ENCODE measurements at regions not wholly inside any gene's neighbourhood (a gene's known extent, or its start where the extent isn't known, plus 50 kb on each side); places are given as distances from the start of the nearest gene placed in this dataset.

DNA sequence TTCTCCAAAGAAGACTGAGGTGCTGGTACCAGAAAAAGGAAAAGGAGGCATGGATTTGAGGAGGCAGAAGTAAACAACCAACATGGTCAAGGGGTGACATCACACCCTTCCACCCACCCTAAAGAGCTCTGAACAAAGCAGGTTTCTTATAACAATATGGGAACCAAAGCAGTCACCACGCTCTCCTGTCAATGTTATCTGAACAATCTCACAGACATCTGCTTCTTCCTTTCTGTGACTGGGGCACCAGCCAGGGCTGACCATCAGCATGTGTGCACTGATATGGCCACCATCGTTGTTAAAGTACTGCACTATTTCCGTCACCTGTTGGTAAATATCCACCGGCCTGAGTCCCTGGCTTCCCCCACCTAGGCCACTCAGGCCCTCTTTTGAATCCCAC is 252.9 kb downstream of the SHQ1 start:
- WGBS, 2 donors = 68 to 78% methylated on average over 4 of the region's 4 CpGs
- H3K36me3 ChIP-seq = no peaks in the 10 kb centered on the region
- DNase-seq (ENCODE audit: low spot score in 2 of 2) = no peak

DNA sequence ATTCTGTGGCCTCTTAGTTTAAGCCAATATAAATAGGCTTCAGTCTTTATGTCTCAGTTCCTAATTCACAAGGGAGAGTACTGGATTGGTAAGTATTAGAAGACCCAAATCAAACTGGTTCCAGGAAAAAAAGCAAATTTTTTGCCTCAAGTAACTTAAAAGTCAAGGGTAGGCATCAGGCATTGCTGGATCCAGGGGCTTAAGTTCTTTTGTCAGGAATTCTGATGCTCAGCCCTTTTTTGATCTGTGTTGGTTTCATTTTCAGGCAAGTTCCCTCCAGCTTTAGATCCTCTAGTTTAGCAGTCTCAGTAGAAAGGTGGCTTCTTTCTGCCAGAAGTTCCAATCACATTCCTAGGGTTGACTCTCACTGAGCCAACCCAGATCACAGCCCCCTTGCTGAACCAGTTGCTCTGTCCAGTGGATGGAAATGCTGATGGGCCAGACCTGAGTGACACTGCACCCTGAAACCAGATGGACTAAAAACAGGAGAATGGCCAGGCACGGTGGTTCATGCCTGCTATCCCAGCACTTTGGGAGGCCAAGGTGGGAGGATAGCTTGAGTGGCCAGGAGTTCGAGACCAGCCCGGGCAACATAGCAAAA is 253.5 kb downstream of the SHQ1 start:
- DNase-seq (ENCODE audit: low spot score in 2 of 2) = no peak
- Histone ChIP-seq H3K27ac (peak overlapping the region in 3 of 4 donors; percentile 9 to 67 (median 65)), H3K4me3 (no peak overlapping the region), H3K9me3 (no peaks in the 10 kb centered on the region), H3K4me1 (peaks cover 0 to 60% (median 25%) of the 10 kb centered on the region in 4 donors), H3K27me3 (no peaks in the 10 kb centered on the region), H3K36me3 (no peaks in the 10 kb centered on the region)
- no peak for TF ChIP-seq POLR2A (IDR thresholded peaks at IDR 0.05)
- TF ChIP-seq EP300 (IDR thresholded peaks at IDR 0.05) = no peak
- TF ChIP-seq, protein P1, sequence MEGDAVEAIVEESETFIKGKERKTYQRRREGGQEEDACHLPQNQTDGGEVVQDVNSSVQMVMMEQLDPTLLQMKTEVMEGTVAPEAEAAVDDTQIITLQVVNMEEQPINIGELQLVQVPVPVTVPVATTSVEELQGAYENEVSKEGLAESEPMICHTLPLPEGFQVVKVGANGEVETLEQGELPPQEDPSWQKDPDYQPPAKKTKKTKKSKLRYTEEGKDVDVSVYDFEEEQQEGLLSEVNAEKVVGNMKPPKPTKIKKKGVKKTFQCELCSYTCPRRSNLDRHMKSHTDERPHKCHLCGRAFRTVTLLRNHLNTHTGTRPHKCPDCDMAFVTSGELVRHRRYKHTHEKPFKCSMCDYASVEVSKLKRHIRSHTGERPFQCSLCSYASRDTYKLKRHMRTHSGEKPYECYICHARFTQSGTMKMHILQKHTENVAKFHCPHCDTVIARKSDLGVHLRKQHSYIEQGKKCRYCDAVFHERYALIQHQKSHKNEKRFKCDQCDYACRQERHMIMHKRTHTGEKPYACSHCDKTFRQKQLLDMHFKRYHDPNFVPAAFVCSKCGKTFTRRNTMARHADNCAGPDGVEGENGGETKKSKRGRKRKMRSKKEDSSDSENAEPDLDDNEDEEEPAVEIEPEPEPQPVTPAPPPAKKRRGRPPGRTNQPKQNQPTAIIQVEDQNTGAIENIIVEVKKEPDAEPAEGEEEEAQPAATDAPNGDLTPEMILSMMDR (IDR thresholded peaks at IDR 0.05) = no peak
- 99 to 100% methylated on average over 3 of the region's 3 CpGs for WGBS, 2 donors

More for the DNA sequence above, 252.9 kb downstream of the SHQ1 start:
- TF ChIP-seq POLR2A (IDR thresholded peaks at IDR 0.05) = no peak
- no peak for TF ChIP-seq EP300 (IDR thresholded peaks at IDR 0.05)
- TF ChIP-seq, protein P1 (IDR thresholded peaks at IDR 0.05) = no peak
- no peak overlapping the region for H3K27ac ChIP-seq
- no peak overlapping the region for H3K4me3 ChIP-seq
- H3K27me3 ChIP-seq = no peaks in the 10 kb centered on the region
- H3K9me3 ChIP-seq = no peaks in the 10 kb centered on the region
- H3K4me1 ChIP-seq = peaks cover 0 to 53% (median 25%) of the 10 kb centered on the region in 4 donors

DNA sequence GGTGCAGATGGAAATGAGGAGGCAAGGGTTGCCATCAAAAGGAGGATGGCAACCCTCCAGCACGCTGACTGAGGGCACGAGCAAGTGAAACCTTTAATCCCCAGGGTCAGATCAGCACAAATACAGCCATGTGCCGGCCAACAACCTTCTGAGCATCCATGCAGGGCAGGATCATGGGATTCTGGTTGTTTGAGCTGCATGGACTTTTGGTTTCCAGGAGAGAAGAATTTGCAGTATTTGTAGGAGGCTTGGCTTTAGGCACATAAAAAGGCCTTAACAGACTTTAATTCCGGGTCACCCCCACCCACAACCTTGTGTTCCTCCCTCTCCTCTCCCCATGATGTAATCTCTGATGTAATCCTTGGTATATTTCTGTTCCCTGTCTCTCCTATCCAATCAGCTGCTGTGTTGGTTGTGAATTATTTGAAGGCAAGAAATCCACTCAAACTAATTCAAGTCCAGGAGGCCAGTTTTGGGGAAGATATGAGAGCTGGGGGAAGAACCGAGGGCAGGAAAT is 254.3 kb downstream of the SHQ1 start:
- H3K27ac ChIP-seq = peak overlapping the region in 3 of 4 donors; percentile 9 to 68 (median 67)
- peaks cover 0 to 65% (median 25%) of the 10 kb centered on the region in 4 donors for H3K4me1 ChIP-seq
- no peak for DNase-seq (ENCODE audit: low spot score in 2 of 2)
- TF ChIP-seq EP300 (IDR thresholded peaks at IDR 0.05) (peak in 1 of 2 donors; percentile 56), POLR2A (IDR thresholded peaks at IDR 0.05) (no peak)
- H3K27me3 ChIP-seq = no peaks in the 10 kb centered on the region
- no peak overlapping the region for H3K4me3 ChIP-seq
- no peaks in the 10 kb centered on the region for H3K9me3 ChIP-seq
- 40 to 48% methylated on average over 5 of the region's 5 CpGs for WGBS, 2 donors
- no peaks in the 10 kb centered on the region for H3K36me3 ChIP-seq

DNA sequence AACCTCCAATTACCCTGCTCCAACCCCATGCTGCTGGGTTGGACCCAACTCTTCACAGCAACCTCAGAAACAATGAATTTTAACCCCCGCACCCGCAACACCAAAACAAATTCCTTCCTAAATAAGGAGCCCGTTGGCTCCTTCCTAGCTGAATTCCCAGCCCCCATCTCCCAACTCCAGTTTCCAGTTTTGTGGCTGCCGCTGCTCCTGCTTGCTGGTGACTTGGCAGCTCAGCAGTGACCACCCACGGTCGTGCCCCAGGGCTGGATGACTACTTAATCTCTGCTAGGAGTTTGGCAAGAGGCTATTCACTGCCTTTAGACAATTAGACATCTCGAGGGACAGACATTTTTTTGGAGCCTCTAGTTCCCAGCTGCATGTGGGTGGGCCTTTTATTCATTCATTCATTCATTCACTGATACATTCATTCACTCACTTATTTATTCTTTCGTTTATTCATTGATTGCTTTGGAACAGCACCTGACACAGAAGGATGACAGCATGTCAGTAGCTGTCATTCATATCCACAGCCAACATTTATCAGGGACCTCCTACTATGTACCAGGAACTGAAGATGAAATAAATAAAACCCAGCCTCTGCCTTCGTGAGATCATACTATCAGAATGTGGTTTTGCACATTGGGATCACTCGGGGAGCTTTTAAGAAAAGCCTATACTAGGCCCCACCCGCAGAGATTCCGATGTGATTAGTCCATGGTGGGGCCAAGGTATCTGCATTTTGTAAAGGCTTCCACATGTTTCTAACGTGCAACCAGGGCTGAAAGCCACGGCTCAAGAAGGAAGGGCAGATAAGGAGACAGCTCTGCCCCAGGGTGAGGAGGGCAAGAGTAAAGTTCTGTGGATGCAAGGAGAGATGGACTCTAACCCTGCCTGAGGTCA is 256.5 kb downstream of the SHQ1 start:
- TF ChIP-seq EP300 (IDR thresholded peaks at IDR 0.05) (peak in 1 of 2 donors; percentile 87), POLR2A (IDR thresholded peaks at IDR 0.05) (no peak)
- TF ChIP-seq, protein P1 (IDR thresholded peaks at IDR 0.05) = no peak
- Histone ChIP-seq H3K36me3 (no peaks in the 10 kb centered on the region), H3K4me1 (peaks cover 0 to 59% (median 22%) of the 10 kb centered on the region in 4 donors), H3K4me3 (no peak overlapping the region), H3K27ac (peak overlapping the region in 3 of 4 donors; percentile 42 to 84 (median 77)), H3K27me3 (no peaks in the 10 kb centered on the region), H3K9me3 (no peaks in the 10 kb centered on the region)
- peak; percentile 40 to 54 for DNase-seq (ENCODE audit: low spot score in 2 of 2)
- 25 to 28% methylated on average over 14 of the region's 14 CpGs for WGBS, 2 donors

DNA sequence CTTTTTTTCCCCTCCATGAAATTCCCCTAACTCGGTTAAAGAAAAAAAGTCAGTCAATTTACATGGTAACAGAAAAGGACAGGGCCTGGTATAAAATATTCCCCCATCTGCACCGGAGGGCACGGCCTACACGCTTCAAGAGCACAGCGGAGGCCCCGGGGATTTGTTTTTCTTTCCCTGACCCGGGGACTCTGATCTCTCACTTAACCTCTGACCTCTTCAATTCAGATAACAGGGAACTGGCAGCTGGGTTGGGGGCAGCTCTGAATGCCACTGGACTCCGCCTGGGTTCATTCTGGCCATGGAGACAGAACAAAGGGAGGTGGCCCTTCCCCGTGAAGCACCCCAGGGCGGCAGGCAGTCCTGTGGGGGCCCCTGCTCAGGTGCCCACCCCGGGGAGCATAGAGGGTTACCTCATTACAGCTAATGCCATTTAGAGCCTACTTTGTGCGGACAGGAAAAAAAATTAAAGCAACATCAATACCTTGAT is 257.5 kb downstream of the SHQ1 start:
- 44 to 45% methylated on average over 12 of the region's 12 CpGs for WGBS, 2 donors

More for the DNA sequence above, 257.5 kb downstream of the SHQ1 start:
- TF ChIP-seq, protein P1 (IDR thresholded peaks at IDR 0.05) = no peak
- TF ChIP-seq EP300 (IDR thresholded peaks at IDR 0.05) (no peak), POLR2A (IDR thresholded peaks at IDR 0.05) (no peak)
- H3K4me1 ChIP-seq = peaks cover 0 to 66% (median 26%) of the 10 kb centered on the region in 4 donors
- no peak overlapping the region for H3K4me3 ChIP-seq
- H3K27me3 ChIP-seq = no peaks in the 10 kb centered on the region
- H3K27ac ChIP-seq = peak overlapping the region in 3 of 4 donors; percentile 42 to 84 (median 77)
- no peak for DNase-seq (ENCODE audit: low spot score in 2 of 2)
- no peaks in the 10 kb centered on the region for H3K36me3 ChIP-seq
- H3K9me3 ChIP-seq = no peaks in the 10 kb centered on the region
